ENCODE measurements at regions not wholly inside any gene's neighbourhood (a gene's known extent, or its start where the extent isn't known, plus 50 kb on each side); places are given as distances from the start of the nearest gene placed in this dataset.

GRCh38 chr4:64781737-64782326, 372.6 kb upstream of the TECRL start:
- WGBS, result 17% methylated on average over 3 of the region's 3 CpGs
- Histone ChIP-seq H3K4me3 (no peak overlapping the region), H3K27me3 (no peaks in the 10 kb centered on the region), H3K36me3 (no peaks in the 10 kb centered on the region), H3K27ac (no peak overlapping the region), H3K4me1 (no peaks in the 10 kb centered on the region), H3K9me3 (no peaks in the 10 kb centered on the region)
- TF ChIP-seq CTCF (IDR thresholded peaks at IDR 0.05) (peak; percentile 6 to 48), POLR2AphosphoS5 (IDR thresholded peaks at IDR 0.05) (no peak), POLR2A (IDR thresholded peaks at IDR 0.05) (no peak), EP300 (IDR thresholded peaks at IDR 0.05) (no peak)
- DNase-seq (ENCODE audit: low spot score in 2 of 2), result no peak

GRCh38 chr4:64780664-64781063, 371.4 kb upstream of the TECRL start:
- H3K27ac ChIP-seq, result no peak overlapping the region
- DNase-seq (ENCODE audit: low spot score in 2 of 2), result no peak
- WGBS, result 50% methylated on average over 5 of the region's 5 CpGs
- H3K27me3 ChIP-seq, result no peaks in the 10 kb centered on the region
- H3K36me3 ChIP-seq, result no peaks in the 10 kb centered on the region
- no peaks in the 10 kb centered on the region for H3K4me1 ChIP-seq
- H3K4me3 ChIP-seq, result no peak overlapping the region
- TF ChIP-seq POLR2AphosphoS5 (IDR thresholded peaks at IDR 0.05), result no peak
- no peak for TF ChIP-seq CTCF (IDR thresholded peaks at IDR 0.05)
- no peak for TF ChIP-seq EP300 (IDR thresholded peaks at IDR 0.05)
- no peak for TF ChIP-seq POLR2A (IDR thresholded peaks at IDR 0.05)
- no peaks in the 10 kb centered on the region for H3K9me3 ChIP-seq

GRCh38 chr4:64777286-64777685, 368.0 kb upstream of the TECRL start:
- H3K27me3 ChIP-seq, result no peaks in the 10 kb centered on the region
- DNase-seq (ENCODE audit: low spot score in 2 of 2), result no peak
- H3K4me1 ChIP-seq, result no peaks in the 10 kb centered on the region
- no peaks in the 10 kb centered on the region for H3K36me3 ChIP-seq
- TF ChIP-seq CTCF (IDR thresholded peaks at IDR 0.05), result no peak
- TF ChIP-seq POLR2AphosphoS5 (IDR thresholded peaks at IDR 0.05), result no peak
- H3K4me3 ChIP-seq, result no peak overlapping the region
- H3K27ac ChIP-seq, result no peak overlapping the region
- 65% methylated on average over 3 of the region's 3 CpGs for WGBS
- H3K9me3 ChIP-seq, result no peaks in the 10 kb centered on the region

- 77% methylated on average over 2 of the region's 2 CpGs for WGBS
- H3K9me3 ChIP-seq, result no peaks in the 10 kb centered on the region
- no peak overlapping the region for H3K27ac ChIP-seq
- H3K27me3 ChIP-seq, result no peaks in the 10 kb centered on the region
- H3K36me3 ChIP-seq, result no peaks in the 10 kb centered on the region
- TF ChIP-seq POLR2AphosphoS5 (IDR thresholded peaks at IDR 0.05) (no peak), EP300 (IDR thresholded peaks at IDR 0.05) (no peak)
- DNase-seq (ENCODE audit: low spot score in 2 of 2), result no peak
- H3K4me3 ChIP-seq, result no peak overlapping the region
- no peaks in the 10 kb centered on the region for H3K4me1 ChIP-seq
These were observed 367.6 kb upstream of the TECRL start for GRCh38 chr4:64776820-64777219.

- Histone ChIP-seq H3K27me3 (no peaks in the 10 kb centered on the region), H3K4me1 (no peaks in the 10 kb centered on the region), H3K9me3 (no peaks in the 10 kb centered on the region), H3K4me3 (no peak overlapping the region), H3K27ac (no peak overlapping the region), H3K36me3 (no peaks in the 10 kb centered on the region)
- TF ChIP-seq POLR2A (IDR thresholded peaks at IDR 0.05), result no peak
- no peak for TF ChIP-seq CTCF (IDR thresholded peaks at IDR 0.05)
- no peak for TF ChIP-seq POLR2AphosphoS5 (IDR thresholded peaks at IDR 0.05)
- TF ChIP-seq EP300 (IDR thresholded peaks at IDR 0.05), result no peak
- WGBS, result 74% methylated on average over 3 of the region's 3 CpGs
- no peak for DNase-seq (ENCODE audit: low spot score in 2 of 2)
These were observed 365.4 kb upstream of the TECRL start for GRCh38 chr4:64774626-64775025.

GRCh38 chr4:64771149-64771548, 361.9 kb upstream of the TECRL start:
- Histone ChIP-seq H3K9me3 (no peaks in the 10 kb centered on the region), H3K36me3 (no peaks in the 10 kb centered on the region), H3K27me3 (no peaks in the 10 kb centered on the region), H3K4me3 (no peak overlapping the region), H3K27ac (no peak overlapping the region), H3K4me1 (no peaks in the 10 kb centered on the region)
- DNase-seq (ENCODE audit: low spot score in 2 of 2), result no peak
- WGBS, result 55% methylated on average over 2 of the region's 2 CpGs
- TF ChIP-seq CTCF (IDR thresholded peaks at IDR 0.05), result no peak
